ENCODE measurements at regions not wholly inside any gene's neighbourhood (a gene's known extent, or its start where the extent isn't known, plus 50 kb on each side); places are given as distances from the start of the nearest gene placed in this dataset.

GRCh38 chr6:139990026-139990686 lies 615.7 kb upstream of the CITED2 start:
- TF ChIP-seq CTCF (IDR thresholded peaks at IDR 0.05) (no peak), EZH2 (IDR thresholded peaks at IDR 0.05) (no peak), EZH2phosphoT487 (IDR thresholded peaks at IDR 0.05) (no peak)
